SIG-M5 (cell line): ENCODE measurements at regions not wholly inside any gene's neighbourhood (a gene's known extent, or its start where the extent isn't known, plus 50 kb on each side); places are given as distances from the start of the nearest gene placed in this dataset.

Source experiments
- DNase-seq: peaks from one replicate; lab custom pipeline; 2025; lab: John Stamatoyannopoulos, UW

GRCh38 chr3:194069421-194070219 is 66.3 kb upstream of the HES1 start:
- no peak for DNase-seq

- DNase-seq = no peak
Observed at GRCh38 chr3:194070220-194070633, 65.7 kb upstream of the HES1 start.

GRCh38 chr3:194070634-194071409 is 65.1 kb upstream of the HES1 start:
- DNase-seq = no peak

- DNase-seq = no peak
Observed at GRCh38 chr3:194072097-194072428, 63.9 kb upstream of the HES1 start.

- no peak for DNase-seq
Observed at GRCh38 chr3:194072691-194073279, 63.2 kb upstream of the HES1 start.

- DNase-seq = no peak
Observed at GRCh38 chr3:194073926-194074325, 62.0 kb upstream of the HES1 start.

- DNase-seq = no peak
Observed at GRCh38 chr3:194075088-194075615, 60.8 kb upstream of the HES1 start.

GRCh38 chr3:194075802-194076460 is 60.0 kb upstream of the HES1 start:
- DNase-seq = no peak

- no peak for DNase-seq
Observed at GRCh38 chr3:194076475-194076874, 59.5 kb upstream of the HES1 start.

GRCh38 chr3:194077602-194078001 is 58.3 kb upstream of the HES1 start:
- no peak for DNase-seq

- DNase-seq = no peak
Observed at GRCh38 chr3:194078045-194078821, 57.7 kb upstream of the HES1 start.

GRCh38 chr3:194079702-194080172 is 56.2 kb upstream of the HES1 start:
- no peak for DNase-seq

- DNase-seq = no peak
Observed at GRCh38 chr3:194080436-194080835, 55.5 kb upstream of the HES1 start.

GRCh38 chr3:194080913-194081800 is 54.8 kb upstream of the HES1 start:
- DNase-seq = no peak

- no peak for DNase-seq
Observed at GRCh38 chr3:194081826-194082225, 54.1 kb upstream of the HES1 start.

GRCh38 chr3:194082743-194083636 is 53.0 kb upstream of the HES1 start:
- DNase-seq = no peak

- DNase-seq = no peak
Observed at GRCh38 chr3:194083637-194084224, 52.2 kb upstream of the HES1 start.

GRCh38 chr3:194084284-194084683 is 51.7 kb upstream of the HES1 start:
- DNase-seq = no peak
